ENCODE measurements at regions not wholly inside any gene's neighbourhood (a gene's known extent, or its start where the extent isn't known, plus 50 kb on each side); places are given as distances from the start of the nearest gene placed in this dataset.
A peak's percentile ranks its signal among the peaks of the same experiment; 100 is the strongest.

- no peak overlapping the region for H3K4me3 ChIP-seq (ENCODE audit: low read length)
These were observed 74.9 kb downstream of the RHOB start for GRCh38 chr2:20521682-20522189.

GRCh38 chr2:20523073-20523798 lies 76.4 kb downstream of the RHOB start:
- no peak overlapping the region for H3K4me3 ChIP-seq (ENCODE audit: low read length)
- TF ChIP-seq CTCF (IDR thresholded peaks at IDR 0.05; ENCODE audit: insufficient read depth, low read depth, low read length, missing control alignments), result no peak
- DNase-seq (ENCODE audit: low read depth), result no peak

More at GRCh38 chr2:20521682-20522189, 74.9 kb downstream of the RHOB start:
- TF ChIP-seq CTCF (IDR thresholded peaks at IDR 0.05; ENCODE audit: insufficient read depth, low read depth, low read length, missing control alignments), result no peak
- no peak for DNase-seq (ENCODE audit: low read depth)

- no peak overlapping the region for H3K4me3 ChIP-seq (ENCODE audit: low read length)
- TF ChIP-seq CTCF (IDR thresholded peaks at IDR 0.05; ENCODE audit: insufficient read depth, low read depth, low read length, missing control alignments), result no peak
- DNase-seq (ENCODE audit: low read depth), result no peak
These were observed 76.9 kb downstream of the RHOB start for GRCh38 chr2:20523799-20524187.

GRCh38 chr2:20524412-20525040 lies 77.7 kb downstream of the RHOB start:
- H3K4me3 ChIP-seq (ENCODE audit: low read length), result no peak overlapping the region
- no peak for DNase-seq (ENCODE audit: low read depth)
- TF ChIP-seq CTCF (IDR thresholded peaks at IDR 0.05; ENCODE audit: insufficient read depth, low read depth, low read length, missing control alignments), result no peak

GRCh38 chr2:20525041-20526035 lies 78.5 kb downstream of the RHOB start:
- no peak for TF ChIP-seq CTCF (IDR thresholded peaks at IDR 0.05; ENCODE audit: insufficient read depth, low read depth, low read length, missing control alignments)
- H3K4me3 ChIP-seq (ENCODE audit: low read length), result no peak overlapping the region
- peak; percentile 69 for DNase-seq (ENCODE audit: low read depth)

- TF ChIP-seq CTCF (IDR thresholded peaks at IDR 0.05; ENCODE audit: insufficient read depth, low read depth, low read length, missing control alignments), result no peak
- no peak for DNase-seq (ENCODE audit: low read depth)
- H3K4me3 ChIP-seq (ENCODE audit: low read length), result no peak overlapping the region
These were observed 79.3 kb downstream of the RHOB start for GRCh38 chr2:20526160-20526559.
